HG03064 (cell line): ENCODE measurements at regions not wholly inside any gene's neighbourhood (a gene's known extent, or its start where the extent isn't known, plus 50 kb on each side); places are given as distances from the start of the nearest gene placed in this dataset.
"Not testable (repeated sequence)": the region's sequence is repeated elsewhere in the genome, so short reads cannot be mapped to it uniquely, and the experiment has no call there.

Source experiments
- ATAC-seq: cut with Tn5 transposase; IDR thresholded peaks from one replicate; pipeline ENCODE4 v1.9.1; 2021; ENCODE audit warnings: low read depth; ENCODE audit not compliant: unreplicated experiment

DNA sequence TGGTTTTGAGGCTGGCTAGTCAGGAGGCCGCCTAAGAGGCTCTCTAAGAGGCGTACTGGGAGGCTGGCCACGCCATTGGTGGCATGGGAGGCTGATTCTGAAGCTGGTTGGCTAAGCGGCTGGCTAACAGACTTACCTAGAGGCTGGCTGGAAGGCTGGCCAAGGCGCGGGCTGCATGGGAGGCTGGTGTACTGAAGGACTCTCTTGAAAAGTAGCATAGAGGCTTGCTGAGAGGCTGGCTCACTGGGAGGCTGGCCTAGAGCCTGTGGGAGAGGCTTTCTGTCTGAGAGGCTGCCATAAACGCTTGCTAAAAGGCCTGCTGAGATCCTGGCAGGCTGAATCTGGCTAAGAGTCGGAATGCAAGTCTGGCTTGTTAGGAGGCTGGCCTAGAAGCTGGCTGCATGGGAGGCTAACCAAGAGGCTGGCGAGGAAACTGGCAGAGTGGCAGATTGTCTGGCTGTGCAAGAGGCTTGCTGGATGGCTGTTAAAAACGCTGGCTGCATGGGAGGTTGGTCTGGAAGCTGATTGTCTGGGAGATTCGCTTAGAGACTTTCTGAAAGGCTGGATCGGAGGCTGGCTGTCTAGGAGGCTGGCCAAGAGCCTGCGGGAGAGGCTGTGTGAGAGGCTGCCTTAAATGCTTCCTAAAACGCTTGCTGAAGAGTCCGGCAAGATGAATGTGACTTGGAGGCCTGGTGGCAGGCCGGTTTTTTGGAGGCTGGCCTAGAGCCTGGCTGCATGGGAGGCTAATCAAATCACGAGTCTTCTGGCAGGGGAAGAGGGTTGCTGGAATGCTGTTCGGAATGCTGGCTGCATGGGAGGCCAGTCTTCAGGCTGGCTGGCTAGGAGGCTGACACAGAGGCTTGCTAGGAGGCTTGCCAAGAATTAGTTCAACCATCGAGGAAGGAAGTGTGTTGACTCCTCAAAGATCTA lies 134.2 kb downstream of the OR13A1 start:
- ATAC-seq, result no peak

DNA sequence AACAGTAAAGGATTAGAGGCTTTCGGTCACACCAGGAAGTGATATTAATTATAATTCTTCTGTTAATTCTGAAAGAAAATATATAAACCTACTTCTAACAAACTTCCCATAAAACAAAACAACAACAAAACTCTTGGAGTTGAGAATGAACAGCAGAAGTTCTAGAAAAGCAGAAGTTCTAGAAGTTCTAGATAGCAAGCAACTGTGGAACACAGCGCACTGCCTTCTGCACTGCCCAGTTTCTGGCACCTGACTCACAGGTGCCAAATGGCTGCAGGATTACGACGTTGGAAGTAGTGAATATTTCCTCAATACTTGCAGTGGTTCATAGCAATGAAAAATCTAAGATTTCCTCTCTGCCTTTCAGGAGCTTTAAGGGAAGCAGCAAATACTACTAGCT lies 132.2 kb downstream of the OR13A1 start:
- no peak for ATAC-seq

DNA sequence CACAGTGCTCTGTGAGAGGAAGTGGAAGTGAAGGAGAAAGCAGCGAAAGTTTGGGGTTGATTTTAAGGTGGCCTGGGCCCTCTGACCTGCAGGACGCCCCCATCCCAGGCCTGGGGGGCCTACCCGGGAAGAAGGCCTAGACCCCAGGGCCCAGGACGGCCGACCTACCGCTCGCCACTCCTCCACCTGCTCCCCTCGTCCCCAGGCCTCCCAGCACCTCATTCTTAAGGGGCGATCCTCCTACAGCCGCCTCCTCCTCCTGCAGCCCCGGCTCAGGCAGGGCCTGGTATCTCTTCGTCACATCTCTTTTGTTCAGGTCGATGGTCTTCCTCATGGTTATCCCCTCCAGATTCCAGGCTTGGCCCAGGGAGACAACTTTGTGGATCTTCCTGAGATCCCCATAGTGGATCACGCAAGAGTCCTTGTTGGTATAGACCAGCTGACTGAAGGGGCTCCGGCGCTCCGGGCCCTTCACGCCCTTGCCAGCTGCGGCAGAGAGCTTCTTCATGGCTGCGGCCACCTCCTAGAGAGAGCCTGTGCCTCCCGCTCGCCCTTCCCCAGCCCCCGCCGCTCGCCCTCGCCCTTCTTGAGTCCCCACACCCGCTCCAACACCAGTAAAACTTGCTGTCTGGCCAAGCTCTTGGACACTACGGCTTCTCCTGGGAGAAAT lies 117.5 kb downstream of the OR13A1 start:
- ATAC-seq, result no peak

DNA sequence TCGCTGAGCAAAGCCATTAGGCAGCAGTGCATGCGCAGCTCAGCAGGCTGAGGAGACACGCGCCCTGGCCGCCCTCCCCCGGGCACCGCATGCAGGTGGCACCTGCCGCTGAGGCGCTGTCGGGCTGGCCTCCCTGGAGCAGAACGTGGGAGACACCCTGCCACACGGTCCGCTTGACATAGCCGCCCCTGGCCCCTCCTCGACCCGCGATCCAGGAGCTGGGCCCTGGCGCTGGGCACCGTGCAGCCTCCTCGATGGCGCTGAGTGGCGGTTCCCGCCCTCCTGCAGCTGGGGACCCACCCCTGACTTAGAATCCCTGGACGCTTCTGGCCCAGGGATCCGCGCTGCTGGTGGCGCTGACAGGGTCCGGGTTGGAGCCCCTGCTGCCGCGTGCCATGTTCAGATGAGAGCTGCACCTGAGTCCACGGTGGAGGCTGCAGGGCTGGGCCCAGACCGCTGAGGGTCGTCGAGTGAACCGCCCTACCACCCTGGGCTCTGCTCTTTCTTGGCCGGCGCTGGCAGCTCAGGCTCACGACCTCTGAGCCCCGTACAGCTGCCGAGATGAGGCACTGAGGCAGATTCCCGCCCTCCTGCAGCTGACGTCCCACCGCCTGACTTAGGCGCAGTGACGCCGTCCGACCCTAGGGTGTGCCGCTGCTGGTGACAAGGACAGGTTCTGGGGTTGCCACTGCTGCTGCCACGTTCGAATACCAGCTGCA lies 116.8 kb downstream of the OR13A1 start:
- ATAC-seq, result no peak

DNA sequence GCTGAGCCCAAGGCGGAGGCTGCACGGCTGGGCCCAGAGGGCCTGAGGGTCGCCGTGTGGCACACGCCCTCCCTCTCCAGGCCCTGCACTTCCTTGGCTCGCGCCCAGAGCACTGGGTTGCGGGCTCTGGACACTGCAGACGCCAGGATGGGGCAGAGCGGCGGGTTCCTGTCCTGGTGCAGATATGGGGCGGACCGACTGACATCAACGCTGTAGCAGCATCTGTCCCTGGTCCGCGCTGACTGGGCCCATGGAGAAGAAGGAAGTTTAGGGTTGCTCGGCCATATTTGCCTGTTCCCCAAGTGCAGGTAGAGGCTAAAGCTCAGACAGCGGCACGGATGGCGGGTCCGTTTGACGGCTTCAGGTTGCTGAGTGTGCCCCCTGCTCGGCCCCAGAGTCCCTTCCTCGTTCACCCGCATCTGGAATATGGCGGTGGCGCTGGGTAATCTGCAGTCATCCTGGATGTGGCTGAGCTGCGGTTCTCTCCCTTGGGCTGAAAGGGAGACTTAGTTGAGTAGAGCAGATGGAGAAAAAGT lies 116.1 kb downstream of the OR13A1 start:
- no peak for ATAC-seq

DNA sequence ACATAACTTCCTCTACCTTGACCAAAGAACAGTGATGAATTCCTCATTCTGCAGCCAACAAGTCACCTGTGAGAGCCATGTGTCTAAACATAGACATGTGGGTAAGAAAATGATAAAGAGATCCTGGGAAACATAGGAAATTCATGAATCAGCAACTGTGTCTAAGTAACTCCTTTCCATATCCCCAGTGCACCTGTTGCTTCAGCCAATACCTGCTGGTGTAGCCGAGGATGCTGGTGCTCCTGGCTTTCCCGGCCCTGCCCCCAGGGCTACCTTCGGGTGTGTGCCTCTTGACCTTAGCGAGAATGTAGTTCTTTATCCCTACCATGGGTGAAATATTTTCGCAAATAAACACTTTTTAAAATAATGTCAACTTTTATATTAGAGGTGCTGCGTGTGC lies 114.1 kb downstream of the OR13A1 start:
- no peak for ATAC-seq

DNA sequence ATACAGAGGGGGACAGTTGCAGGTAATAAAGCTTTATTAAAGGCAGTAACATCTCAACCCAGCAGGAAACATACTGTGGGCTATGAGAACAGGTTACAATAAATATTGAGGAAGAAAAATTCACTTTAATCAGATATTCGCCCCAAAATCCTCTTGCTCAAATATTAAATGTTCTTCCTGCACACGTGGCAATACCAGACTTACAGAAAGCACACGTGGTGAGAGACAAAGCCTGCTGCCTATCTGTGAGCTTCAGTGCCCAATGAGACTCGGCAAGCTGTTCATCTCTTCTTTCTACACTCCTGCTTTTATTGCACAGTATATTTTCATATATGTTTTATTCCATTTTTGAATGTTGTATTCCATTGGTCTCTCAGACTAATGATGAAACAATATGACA lies 113.2 kb downstream of the OR13A1 start:
- no peak for ATAC-seq

DNA sequence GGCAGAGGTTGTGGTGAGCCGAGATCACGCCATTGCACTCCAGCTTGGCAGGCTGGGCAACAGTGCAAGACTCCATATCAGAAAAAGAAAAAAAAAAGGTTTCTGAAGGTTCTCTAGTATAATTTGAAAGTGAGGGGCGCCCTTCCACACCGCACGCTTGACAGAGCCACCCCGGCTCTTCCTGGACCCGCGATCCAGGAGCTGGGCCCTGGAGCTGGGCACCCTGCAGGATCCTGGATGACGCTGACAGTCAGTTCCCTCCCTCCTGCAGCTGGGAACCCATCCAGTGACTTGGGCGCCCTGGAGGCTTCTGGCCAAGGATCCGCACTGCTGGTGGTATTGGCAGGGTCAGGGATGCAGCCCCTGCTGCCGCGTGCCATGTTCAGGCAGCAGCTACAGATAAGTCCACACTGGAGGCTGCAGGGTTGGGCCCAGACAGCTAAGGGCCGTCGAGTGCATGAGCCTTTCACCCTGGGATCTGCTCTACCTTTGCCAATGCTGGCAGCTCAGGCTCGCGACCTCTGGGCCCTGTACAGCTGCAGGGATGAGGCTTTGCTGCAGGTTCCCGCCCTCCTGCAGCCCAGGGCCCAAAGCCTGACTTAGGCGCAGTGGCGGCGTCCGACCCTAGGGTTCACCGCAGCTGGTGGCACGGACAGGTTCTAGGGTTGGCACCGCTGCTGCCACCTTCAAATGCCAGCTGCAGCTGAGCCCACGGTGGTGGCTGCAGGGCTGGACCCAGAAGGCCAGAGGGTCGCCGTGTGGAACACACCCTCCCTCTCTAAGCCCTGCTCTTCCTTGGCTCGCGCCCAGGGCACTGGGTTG lies 110.2 kb downstream of the OR13A1 start:
- no peak for ATAC-seq

DNA sequence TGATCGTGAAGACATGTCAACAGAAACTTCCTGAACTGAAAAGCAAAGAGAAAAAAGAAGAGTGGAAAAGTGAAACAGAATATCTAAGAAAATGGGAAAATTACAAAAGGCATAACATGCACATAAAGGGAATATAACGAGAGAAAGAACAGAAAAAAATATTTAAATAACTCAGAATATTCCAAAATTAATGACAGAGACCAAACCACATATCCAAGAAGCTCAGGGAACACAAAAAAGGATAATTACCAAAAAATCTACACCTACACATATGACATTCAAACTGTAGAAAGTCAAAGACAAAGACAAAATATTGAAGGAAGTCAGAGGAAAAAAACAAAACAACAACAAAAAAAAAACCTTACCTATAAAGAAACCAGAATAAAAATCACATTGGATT lies 105.5 kb downstream of the OR13A1 start:
- no peak for ATAC-seq

DNA sequence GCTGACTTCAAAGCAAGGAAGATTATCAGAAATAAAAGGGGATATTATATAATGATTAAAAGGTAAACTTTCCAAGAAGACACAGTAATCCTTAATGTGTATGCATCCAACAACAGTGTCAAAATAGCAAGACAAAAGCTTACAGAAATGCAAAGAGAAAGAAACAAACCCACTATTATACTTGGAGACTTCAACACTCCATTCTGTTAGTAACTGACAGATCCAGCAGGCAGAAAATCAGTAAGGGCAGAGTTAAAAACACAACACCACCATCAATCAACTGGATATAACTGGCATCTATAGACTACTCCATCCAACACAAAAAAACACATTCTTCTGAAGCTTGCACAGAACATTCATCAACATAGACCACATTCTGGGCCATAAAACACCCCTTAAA lies 103.8 kb downstream of the OR13A1 start:
- no peak for ATAC-seq

DNA sequence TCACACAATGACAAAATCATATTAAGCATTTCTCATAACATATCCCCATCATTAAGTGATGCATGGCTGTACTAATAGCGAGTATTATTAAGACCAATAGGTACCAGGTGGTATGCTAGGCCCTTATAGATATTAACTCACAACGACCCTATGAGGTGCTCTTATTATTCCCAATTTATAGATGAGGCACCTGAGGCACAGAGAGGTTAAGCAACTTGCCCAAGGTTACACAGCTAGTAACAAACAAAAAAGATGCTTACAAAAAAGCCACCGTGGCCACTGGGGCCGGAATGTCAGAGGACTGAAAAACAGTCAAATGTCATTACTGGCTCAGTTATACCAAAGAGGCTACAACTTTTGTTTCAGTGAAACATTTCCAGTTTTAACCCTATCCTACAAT lies 96.0 kb downstream of the OR13A1 start:
- no peak for ATAC-seq

DNA sequence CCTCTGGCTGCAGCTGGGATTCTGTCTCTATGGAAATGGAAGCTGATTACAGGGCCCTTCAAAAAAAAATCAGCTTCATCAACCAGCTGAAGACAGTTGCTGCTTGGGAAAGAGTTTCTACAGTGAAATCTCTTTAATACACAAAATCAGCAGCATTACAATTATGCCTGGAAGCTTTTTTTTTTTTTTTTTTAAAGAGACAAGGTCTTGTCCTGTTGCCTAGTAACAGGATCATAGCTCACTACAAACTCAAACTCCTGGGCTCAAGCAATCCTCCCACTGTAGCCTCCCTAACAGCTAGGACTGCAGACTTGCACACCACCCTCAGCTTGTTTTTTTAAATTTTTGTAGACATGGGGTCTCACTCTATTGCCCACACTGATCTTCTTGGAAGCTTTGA lies 94.5 kb downstream of the OR13A1 start:
- ATAC-seq, result no peak

DNA sequence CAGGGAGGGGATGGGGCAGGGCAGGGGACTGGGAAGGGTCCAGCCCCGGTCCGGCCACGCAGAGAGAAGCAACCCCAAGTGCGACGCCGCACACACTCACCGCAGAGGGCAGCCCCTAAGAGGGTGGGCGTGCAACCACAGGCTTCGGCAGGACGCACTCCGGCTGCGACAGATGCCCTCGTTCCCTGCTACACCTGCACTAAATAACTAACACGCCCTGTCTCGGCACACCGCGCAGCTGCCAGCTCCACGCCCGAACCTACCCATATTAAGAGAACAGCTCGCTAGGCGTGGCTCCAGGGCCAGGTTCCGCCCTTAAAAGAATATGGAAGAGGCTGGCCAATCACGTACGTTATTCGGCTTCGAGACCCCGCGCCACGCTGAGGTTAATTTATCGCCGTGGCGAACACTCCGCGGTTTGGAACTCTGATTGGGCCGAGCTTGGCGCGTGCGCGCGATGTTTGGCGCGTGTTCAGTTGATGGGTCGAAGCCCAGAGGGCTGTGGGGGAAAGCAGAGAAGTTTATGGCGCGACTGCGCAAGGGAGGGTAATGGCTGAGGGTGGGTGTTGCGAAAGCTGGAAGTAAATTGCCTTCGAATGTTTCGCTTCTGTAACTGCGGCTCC lies 91.1 kb downstream of the OR13A1 start:
- no peak for ATAC-seq

DNA sequence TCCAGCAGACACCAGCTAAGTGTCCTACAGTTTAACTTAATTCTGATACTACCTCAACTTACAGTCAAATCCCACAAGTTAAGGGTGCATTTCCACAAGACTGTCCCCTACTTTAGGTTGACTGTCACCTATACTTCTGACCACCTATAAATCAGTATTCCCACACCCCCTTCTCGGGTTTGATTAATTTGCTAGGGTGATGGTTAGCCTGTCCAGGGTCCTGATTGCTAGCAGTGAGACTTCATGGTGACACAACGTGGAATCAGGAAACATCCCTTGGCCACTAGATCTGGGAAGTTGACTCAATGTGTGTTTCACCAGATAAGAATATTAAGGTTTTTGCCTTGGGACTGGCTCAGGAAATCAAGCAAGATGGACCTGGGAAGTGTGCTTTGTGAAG lies 88.4 kb downstream of the OR13A1 start:
- ATAC-seq, result no peak

DNA sequence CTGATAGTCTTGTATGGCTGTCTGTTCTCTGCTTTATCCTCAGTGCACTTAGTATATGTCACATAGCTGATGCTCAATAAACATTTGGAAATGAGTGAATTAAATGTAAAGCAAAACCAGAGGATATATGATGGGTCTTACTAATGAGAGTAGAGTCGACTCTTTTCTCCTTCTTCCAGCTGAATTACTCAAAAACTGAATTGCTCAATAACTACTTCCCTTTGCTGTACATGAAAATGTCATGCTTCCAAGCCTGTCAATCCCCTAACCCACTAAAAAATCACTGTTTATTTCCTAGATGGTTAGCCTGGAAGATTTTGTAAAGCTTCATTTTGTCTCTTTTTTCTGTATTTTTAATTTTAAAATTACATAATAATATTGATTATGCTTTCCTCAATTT lies 88.0 kb downstream of the OR13A1 start:
- no peak for ATAC-seq

DNA sequence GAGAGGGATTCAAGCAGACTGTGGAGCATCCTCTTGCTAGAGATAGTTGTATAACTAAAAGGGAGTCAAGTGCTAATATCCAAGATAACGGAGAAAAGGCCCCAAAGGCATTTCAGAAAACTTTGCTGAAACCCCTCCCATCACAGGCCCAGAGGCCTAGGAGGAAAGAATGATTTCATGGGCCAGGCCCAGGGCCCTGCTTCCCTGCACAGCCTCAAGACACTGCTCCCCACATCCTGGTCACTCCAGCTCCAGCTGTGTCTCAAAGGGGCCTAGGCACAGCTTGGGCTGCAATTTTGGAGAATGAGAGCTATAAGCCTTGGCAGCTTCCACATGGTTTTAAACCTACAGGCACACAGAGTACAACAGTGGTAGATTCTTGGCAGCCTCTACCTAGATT lies 85.6 kb downstream of the OR13A1 start:
- no peak for ATAC-seq

DNA sequence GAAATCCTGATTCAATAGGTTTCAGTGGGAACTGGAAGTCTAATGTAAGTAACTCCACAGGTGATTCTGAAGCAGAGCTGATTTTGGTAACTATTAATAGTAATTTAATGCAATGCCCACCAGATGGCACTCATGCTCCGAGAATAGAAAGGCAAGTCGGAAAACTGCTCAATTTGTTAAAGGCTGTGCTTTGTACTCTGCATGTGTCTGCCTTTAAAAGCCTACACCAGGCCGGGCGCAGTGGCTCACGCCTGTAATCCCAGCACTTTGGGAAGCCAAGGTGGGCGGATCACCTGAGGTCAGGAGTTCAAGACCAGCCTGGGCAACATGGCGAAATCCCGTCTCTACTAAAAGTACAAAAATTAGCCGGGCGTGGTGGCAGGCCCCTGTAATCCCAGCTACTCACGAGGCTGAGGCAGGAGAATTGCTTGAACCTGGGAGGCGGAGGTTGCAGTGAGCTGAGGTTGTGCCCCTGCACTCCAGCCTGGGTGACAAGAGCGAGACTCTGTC lies 80.1 kb downstream of the OR13A1 start:
- not testable (repeated sequence) for ATAC-seq

DNA sequence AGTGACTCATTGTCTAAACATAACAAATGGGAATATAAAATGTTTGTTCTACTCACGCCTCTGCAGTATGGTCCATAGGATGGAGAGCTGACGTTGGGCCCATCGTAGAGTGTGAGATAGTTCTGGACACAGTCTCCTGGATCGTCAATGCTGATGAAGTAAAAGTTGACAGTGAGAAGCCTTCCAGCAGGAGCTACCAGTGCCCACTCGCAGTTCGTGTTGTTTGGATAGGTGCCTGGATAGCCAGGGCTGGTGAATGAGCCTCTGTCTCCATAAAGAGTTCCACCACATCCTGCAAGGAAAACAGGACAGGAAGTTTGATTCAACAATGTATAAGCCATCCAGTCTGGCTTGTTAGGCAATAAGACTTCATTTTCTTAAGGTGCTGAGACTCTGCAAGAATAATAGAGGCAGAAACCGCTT lies 79.6 kb downstream of the OR13A1 start:
- ATAC-seq, result no peak

DNA sequence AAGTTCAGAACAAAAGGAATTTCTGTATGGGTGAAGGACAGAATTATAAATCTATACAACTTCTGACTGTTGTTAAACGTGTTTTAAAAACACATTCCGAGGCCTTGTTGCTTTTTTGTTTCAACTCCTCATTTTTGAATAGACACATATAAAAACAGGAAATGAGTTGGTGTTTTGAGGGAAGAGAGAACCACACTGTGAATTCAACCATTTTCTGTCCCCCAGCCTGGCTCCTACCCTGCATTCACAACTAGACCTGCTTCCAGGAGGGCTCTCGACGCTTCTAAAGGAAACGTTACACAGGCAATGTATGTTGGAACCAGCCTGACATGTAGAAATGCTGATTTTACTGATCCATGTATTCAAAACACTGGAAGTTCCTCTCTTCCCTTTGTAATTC lies 76.5 kb downstream of the OR13A1 start:
- no peak for ATAC-seq

DNA sequence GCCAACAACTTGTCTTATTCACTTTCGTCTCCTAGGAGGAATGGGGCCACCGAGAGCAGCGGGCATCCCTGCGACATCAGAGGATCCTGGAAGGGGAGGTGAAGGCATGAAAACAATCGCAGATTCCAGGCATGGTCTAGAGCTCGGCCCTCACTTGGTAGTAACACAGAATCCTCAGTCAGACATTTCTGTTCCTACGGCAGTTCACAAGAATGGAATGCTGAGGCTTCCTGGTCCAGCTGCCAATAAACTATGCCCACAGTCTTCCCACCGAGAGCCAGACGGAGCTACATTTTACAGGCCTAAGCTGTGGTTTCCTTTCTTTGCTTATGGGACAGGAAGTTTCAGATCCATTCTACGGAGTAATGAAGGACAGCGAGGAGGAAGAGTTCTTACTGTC lies 75.8 kb downstream of the OR13A1 start:
- ATAC-seq, result no peak
